ENCODE measurements at regions not wholly inside any gene's neighbourhood (a gene's known extent, or its start where the extent isn't known, plus 50 kb on each side); places are given as distances from the start of the nearest gene placed in this dataset.

DNA sequence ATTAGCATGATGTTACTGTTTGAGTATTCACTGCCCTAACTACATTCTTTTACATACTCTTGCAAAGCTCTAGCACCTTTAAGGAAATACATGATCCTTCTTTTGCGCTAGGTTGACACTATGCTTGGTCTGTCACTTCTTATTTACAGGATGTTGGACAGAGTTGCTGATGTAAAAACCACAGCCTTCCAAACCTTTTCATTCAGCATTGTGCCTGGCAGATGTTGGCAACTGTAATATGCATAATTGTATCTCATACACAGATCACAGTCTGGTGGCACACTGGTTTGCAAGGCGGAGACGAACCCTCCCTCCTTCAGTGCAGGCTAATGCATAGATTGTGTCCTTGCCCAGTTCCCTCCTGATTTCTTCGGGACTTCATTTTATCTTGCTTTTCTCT lies 224.1 kb downstream of the SNX19 start:
- H3K4me3 Mint-ChIP-seq (ENCODE audit: unreplicated experiment) = no peak overlapping the region
- H3K4me1 Mint-ChIP-seq (ENCODE audit: unreplicated experiment) = peaks cover 8% of the 10 kb centered on the region
- no peaks in the 10 kb centered on the region for H3K27me3 Mint-ChIP-seq (ENCODE audit: unreplicated experiment)
- no peaks in the 10 kb centered on the region for H3K9me3 Mint-ChIP-seq (ENCODE audit: unreplicated experiment)
- no peak overlapping the region for H3K27ac Mint-ChIP-seq (ENCODE audit: unreplicated experiment)
- TF ChIP-seq, protein P1, sequence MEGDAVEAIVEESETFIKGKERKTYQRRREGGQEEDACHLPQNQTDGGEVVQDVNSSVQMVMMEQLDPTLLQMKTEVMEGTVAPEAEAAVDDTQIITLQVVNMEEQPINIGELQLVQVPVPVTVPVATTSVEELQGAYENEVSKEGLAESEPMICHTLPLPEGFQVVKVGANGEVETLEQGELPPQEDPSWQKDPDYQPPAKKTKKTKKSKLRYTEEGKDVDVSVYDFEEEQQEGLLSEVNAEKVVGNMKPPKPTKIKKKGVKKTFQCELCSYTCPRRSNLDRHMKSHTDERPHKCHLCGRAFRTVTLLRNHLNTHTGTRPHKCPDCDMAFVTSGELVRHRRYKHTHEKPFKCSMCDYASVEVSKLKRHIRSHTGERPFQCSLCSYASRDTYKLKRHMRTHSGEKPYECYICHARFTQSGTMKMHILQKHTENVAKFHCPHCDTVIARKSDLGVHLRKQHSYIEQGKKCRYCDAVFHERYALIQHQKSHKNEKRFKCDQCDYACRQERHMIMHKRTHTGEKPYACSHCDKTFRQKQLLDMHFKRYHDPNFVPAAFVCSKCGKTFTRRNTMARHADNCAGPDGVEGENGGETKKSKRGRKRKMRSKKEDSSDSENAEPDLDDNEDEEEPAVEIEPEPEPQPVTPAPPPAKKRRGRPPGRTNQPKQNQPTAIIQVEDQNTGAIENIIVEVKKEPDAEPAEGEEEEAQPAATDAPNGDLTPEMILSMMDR (IDR thresholded peaks at IDR 0.05; ENCODE audit: unreplicated experiment) = no peak
- DNase-seq (ENCODE audit: low spot score) = no peak
- H3K36me3 Mint-ChIP-seq (ENCODE audit: low read depth, unreplicated experiment) = no peaks in the 10 kb centered on the region

DNA sequence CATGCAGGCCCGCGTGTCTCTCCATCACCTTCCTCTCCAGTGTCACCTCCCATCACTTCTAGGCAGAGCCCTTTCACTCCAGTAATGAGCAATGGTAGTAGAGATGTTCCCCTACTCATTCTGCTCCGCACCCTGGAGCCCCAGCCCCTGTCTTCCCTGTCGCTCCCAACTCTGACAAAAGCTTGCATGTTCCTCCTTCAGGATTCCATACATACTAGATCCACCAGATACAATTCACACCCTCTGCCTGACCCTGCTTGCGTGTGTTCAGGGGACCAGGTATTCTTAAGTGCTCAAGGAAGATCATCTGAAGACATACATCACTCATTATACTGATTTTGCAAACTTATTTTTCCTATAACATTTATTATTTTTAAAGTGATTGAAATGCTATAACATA lies 222.7 kb downstream of the SNX19 start:
- H3K27ac Mint-ChIP-seq (ENCODE audit: unreplicated experiment) = no peak overlapping the region
- DNase-seq (ENCODE audit: low spot score) = no peak

DNA sequence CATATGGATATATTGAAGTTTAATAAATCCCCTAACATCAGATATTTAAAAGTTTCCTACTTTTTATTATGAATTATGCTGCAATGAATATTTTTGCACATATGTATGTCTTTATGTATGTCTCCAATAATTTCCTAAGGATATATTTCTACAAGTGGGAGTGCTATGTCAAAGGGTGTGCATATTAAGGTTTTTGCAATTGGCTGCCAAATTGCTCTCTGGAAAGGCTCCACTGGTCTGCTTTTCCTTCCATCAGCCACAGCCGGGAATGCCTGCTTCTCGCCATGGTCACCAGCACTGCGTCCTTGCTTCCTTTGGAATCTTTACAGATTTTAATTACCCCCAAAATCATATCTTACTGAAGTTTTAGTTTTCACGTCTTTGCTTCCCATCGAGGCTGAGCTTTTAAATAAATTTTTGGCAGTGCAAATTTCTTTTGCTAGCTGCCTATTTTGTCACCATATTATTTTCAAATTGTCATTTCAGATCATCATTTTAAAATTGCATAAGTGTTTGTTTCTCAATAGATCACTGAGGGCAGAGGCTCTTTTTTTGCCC lies 221.7 kb downstream of the SNX19 start:
- H3K9me3 Mint-ChIP-seq (ENCODE audit: unreplicated experiment) = no peaks in the 10 kb centered on the region
- no peak overlapping the region for H3K4me3 Mint-ChIP-seq (ENCODE audit: unreplicated experiment)
- TF ChIP-seq, protein P1 (IDR thresholded peaks at IDR 0.05; ENCODE audit: unreplicated experiment) = no peak
- peaks cover 6% of the 10 kb centered on the region for H3K4me1 Mint-ChIP-seq (ENCODE audit: unreplicated experiment)
- H3K36me3 Mint-ChIP-seq (ENCODE audit: low read depth, unreplicated experiment) = no peaks in the 10 kb centered on the region
- H3K27ac Mint-ChIP-seq (ENCODE audit: unreplicated experiment) = no peak overlapping the region
- H3K27me3 Mint-ChIP-seq (ENCODE audit: unreplicated experiment) = peaks cover 2% of the 10 kb centered on the region
- no peak for DNase-seq (ENCODE audit: low spot score)

More for the DNA sequence above, 222.7 kb downstream of the SNX19 start:
- Mint-ChIP-seq H3K27me3 (ENCODE audit: unreplicated experiment) (peaks cover 2% of the 10 kb centered on the region), H3K36me3 (ENCODE audit: low read depth, unreplicated experiment) (no peaks in the 10 kb centered on the region), H3K4me1 (ENCODE audit: unreplicated experiment) (peaks cover 8% of the 10 kb centered on the region), H3K9me3 (ENCODE audit: unreplicated experiment) (no peaks in the 10 kb centered on the region), H3K4me3 (ENCODE audit: unreplicated experiment) (no peak overlapping the region)
- TF ChIP-seq, protein P1 (IDR thresholded peaks at IDR 0.05; ENCODE audit: unreplicated experiment) = no peak

DNA sequence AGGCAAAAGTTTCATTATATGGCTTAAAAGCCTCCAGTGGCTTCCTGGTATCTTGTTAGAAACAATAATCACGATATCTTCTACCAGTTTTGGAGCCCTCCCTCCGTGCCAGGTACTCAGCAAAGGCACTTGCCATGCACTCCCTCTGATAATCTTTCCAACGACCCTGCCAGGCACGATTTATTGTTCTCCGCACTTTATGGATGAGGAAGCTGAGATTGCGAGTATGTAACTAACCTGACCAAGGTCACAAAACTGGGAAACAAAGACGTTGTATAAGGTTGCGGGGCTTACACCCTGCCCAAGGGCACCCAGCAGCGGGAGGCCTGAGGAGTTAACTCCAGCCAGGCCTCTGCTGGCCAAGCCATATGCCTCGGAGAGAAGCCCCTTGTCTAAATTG lies 218.1 kb downstream of the SNX19 start:
- Mint-ChIP-seq H3K9me3 (ENCODE audit: unreplicated experiment) (no peaks in the 10 kb centered on the region), H3K27me3 (ENCODE audit: unreplicated experiment) (peaks cover 2% of the 10 kb centered on the region), H3K4me1 (ENCODE audit: unreplicated experiment) (peaks cover 3% of the 10 kb centered on the region), H3K36me3 (ENCODE audit: low read depth, unreplicated experiment) (no peaks in the 10 kb centered on the region), H3K27ac (ENCODE audit: unreplicated experiment) (no peak overlapping the region), H3K4me3 (ENCODE audit: unreplicated experiment) (no peak overlapping the region)
- DNase-seq (ENCODE audit: low spot score) = no peak
- TF ChIP-seq, protein P1 (IDR thresholded peaks at IDR 0.05; ENCODE audit: unreplicated experiment) = no peak

DNA sequence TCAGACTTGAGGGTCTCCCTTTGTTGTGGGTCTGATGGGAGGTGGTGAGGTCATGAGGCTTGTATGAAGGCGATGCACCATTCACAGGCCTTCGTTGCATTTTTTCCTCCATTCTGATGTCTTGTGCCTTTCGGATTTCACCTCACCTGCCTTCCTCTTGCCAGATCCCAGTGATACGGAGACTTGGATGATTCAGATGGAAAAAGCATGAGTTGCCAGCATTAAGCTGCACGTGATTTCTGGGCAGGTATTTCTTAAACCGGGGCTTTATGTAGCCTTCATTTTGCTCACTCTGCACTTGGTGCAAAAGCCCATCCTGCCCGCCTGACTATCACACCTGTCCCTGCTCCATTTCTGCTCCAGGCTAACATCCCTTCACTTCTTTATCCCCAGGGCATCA lies 216.7 kb downstream of the SNX19 start:
- no peak for DNase-seq (ENCODE audit: low spot score)
- no peaks in the 10 kb centered on the region for H3K36me3 Mint-ChIP-seq (ENCODE audit: low read depth, unreplicated experiment)
- H3K4me3 Mint-ChIP-seq (ENCODE audit: unreplicated experiment) = no peak overlapping the region
- no peak overlapping the region for H3K27ac Mint-ChIP-seq (ENCODE audit: unreplicated experiment)
- H3K4me1 Mint-ChIP-seq (ENCODE audit: unreplicated experiment) = peaks cover 3% of the 10 kb centered on the region
- TF ChIP-seq, protein P1 (IDR thresholded peaks at IDR 0.05; ENCODE audit: unreplicated experiment) = no peak
- H3K27me3 Mint-ChIP-seq (ENCODE audit: unreplicated experiment) = peaks cover 2% of the 10 kb centered on the region
- no peaks in the 10 kb centered on the region for H3K9me3 Mint-ChIP-seq (ENCODE audit: unreplicated experiment)
